ENCODE measurements at regions not wholly inside any gene's neighbourhood (a gene's known extent, or its start where the extent isn't known, plus 50 kb on each side); places are given as distances from the start of the nearest gene placed in this dataset.

- H3K36me3 ChIP-seq (ENCODE audit: control insufficient read depth in 2 of 2, insufficient read depth in 2 of 2, low read length in 1 of 2) = no peaks in the 10 kb centered on the region
- ATAC-seq (no peak), FAIRE-seq (no peak), DNase-seq (ENCODE audit: low read depth, low spot score) (no peak)
- in situ Hi-C loops (cut with MboI) = no loop called here
- CTCF ChIA-PET = no interaction called here
- no peaks in the 10 kb centered on the region for H4K20me1 ChIP-seq (ENCODE audit: control insufficient read depth, insufficient read depth)
- no peaks in the 10 kb centered on the region for H3K79me2 ChIP-seq (ENCODE audit: control insufficient read depth, insufficient read depth, low read length)
- SMC1A ChIA-PET (ENCODE audit: uncharacterized antibody, unreplicated experiment) = interaction anchor here (0.9 kb wide), 1 partner anchor 116 kb away, joined by 3 read pairs; no protein-coding TSS in a partner anchor
- no peak overlapping the region for H3K27ac ChIP-seq (ENCODE audit: control insufficient read depth, insufficient read depth)
- H2AFZ ChIP-seq (ENCODE audit: control insufficient read depth, low read depth, low read length) = no peak overlapping the region
- no peak overlapping the region for H3K4me3 ChIP-seq
- no peaks in the 10 kb centered on the region for H3K9me3 ChIP-seq (replicated peaks; ENCODE audit: control insufficient read depth, insufficient read depth, low read length)
- no peaks in the 10 kb centered on the region for H3K4me1 ChIP-seq (ENCODE audit: control insufficient read depth, insufficient read depth, low read length)
- WGBS (ENCODE audit: insufficient coverage, insufficient replicate concordance, low lambda C conversion rate, missing lambda C conversion rate) = 48% methylated on average over 3 of the region's 3 CpGs
- POLR2A ChIA-PET = no interaction called here
- BruUV-seq (replicated peaks) = no TSS peak
- intact Hi-C loops (cut with micrococcal nuclease; ENCODE audit: unreplicated experiment) = no loop called here
- TF ChIP-seq POLR2AphosphoS5 (IDR thresholded peaks at IDR 0.05; ENCODE audit: low read length) (no peak), PRDM15 (CRISPR knock-in tag; IDR thresholded peaks at IDR 0.05) (no peak), NR2F1 (conservative IDR thresholded peaks at IDR 0.05) (no peak), MEF2B (IDR thresholded peaks at IDR 0.05; ENCODE audit: partially characterized antibody, poor library complexity, severe bottlenecking) (no peak), MLLT1 (IDR thresholded peaks at IDR 0.05) (no peak)
- no peaks in the 10 kb centered on the region for H3K27me3 ChIP-seq (replicated peaks in 1 of 2; ENCODE audit: control insufficient read depth in 2 of 2, insufficient read depth in 2 of 2, low read length in 1 of 2)
- RAD21 ChIA-PET (ENCODE audit: unreplicated experiment) = no interaction called here
- no peak overlapping the region for H3K9ac ChIP-seq (ENCODE audit: control insufficient read depth, insufficient read depth, low read length)
- no peak overlapping the region for H3K4me2 ChIP-seq (ENCODE audit: control insufficient read depth, insufficient read depth)
Measured at GRCh38 chr3:153080778-153081240, 81.2 kb upstream of the RAP2B start.

Measured in GM12878 (cell line).